ENCODE measurements at regions not wholly inside any gene's neighbourhood (a gene's known extent, or its start where the extent isn't known, plus 50 kb on each side); places are given as distances from the start of the nearest gene placed in this dataset.
A peak's percentile ranks its signal among the peaks of the same experiment; 100 is the strongest.

DNA sequence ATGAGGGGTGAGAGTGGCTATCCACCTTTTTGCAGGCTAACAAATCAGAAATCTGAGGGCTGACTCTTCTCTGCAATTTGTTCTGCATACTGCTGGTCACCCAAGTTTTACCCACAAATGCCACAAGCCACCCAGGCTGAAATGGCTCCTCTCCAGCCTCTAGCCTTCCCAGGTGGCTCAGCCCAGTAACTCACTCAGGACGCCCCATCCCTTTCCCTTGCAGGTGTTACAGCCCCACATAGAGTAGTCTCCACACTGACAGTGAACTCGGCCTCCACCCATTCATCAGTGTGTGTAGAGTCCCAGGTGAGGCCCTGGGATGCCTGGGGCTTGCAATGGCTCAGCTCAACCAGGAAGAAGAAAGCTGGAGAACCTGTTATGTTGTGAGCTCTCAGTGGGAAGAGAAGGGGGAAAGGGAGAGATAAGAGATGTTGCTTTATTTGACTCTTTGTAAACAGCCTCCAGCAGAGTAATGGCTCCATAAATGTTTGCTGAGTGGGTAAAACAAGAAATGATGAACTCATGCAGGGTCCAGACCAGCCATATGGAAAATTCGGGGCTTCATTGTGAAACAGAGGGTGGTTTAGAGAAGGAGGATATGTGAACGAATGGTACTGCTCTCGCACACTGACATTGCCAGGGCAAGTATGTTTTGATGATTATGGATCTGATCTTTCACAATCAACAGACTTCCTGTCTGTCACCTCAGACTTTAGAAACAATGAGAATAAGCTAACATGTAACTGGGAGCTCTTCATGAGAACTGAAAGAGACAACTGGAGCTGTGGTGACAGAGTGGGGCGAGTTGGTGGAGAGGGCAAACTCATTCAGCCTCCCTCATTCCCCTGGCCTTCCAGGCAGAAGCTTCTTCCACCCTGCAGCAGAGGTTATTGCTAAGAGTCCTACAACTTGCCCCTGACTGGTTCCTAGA lies 74.2 kb upstream of the RFC3 start:
- ATAC-seq (peak; percentile 77), FAIRE-seq (peak; percentile 85), DNase-seq (ENCODE audit: low read depth, low spot score) (peak; percentile 80)
- H3K27me3 ChIP-seq (replicated peaks in 1 of 2; ENCODE audit: control insufficient read depth in 2 of 2, insufficient read depth in 2 of 2, low read length in 1 of 2): no peaks in the 10 kb centered on the region
- peak overlapping the region; percentile 86 for H3K27ac ChIP-seq (ENCODE audit: control insufficient read depth, insufficient read depth)
- H3K36me3 ChIP-seq (ENCODE audit: control insufficient read depth in 2 of 2, insufficient read depth in 2 of 2, low read length in 1 of 2): no peaks in the 10 kb centered on the region
- H3K9me3 ChIP-seq (replicated peaks; ENCODE audit: control insufficient read depth, insufficient read depth, low read length): peaks cover 5% of the 10 kb centered on the region; the same call in 2 of the 3 replicates
- WGBS (ENCODE audit: insufficient coverage, insufficient replicate concordance, low lambda C conversion rate, missing lambda C conversion rate): 0% methylated on average over 6 of the region's 6 CpGs
- H3K4me2 ChIP-seq (ENCODE audit: control insufficient read depth, insufficient read depth): peak overlapping the region; percentile 61
- SMC1A ChIA-PET (ENCODE audit: uncharacterized antibody, unreplicated experiment): interaction anchor here (0.5 to 4.8 kb wide), 13 partner anchors 8 to 547 kb away, joined by 3 to 69 read pairs (median 5); no protein-coding TSS in a partner anchor
- intact Hi-C loops (cut with micrococcal nuclease; ENCODE audit: unreplicated experiment): loop anchor here (1.0 to 5.0 kb wide), 2 partner anchors 15 to 74 kb away; partner anchors contain the start of gene RFC3
- no peaks in the 10 kb centered on the region for H3K79me2 ChIP-seq (ENCODE audit: control insufficient read depth, insufficient read depth, low read length)
- peaks cover 35% of the 10 kb centered on the region for H3K4me1 ChIP-seq (ENCODE audit: control insufficient read depth, insufficient read depth, low read length)
- no TSS peak for BruUV-seq (replicated peaks)
- peak overlapping the region; percentile 53 for H2AFZ ChIP-seq (ENCODE audit: control insufficient read depth, low read depth, low read length)
- CTCF ChIA-PET: interaction anchor here (0.7 to 2.3 kb wide), 7 partner anchors 8 to 57 kb away, joined by 3 to 15 read pairs (median 4); no protein-coding TSS in a partner anchor
- H3K9ac ChIP-seq (ENCODE audit: control insufficient read depth, insufficient read depth, low read length): peak overlapping the region; percentile 63
- peak overlapping the region; percentile 21; the same call in 1 of the 2 replicates for H3K4me3 ChIP-seq
- H4K20me1 ChIP-seq (ENCODE audit: control insufficient read depth, insufficient read depth): no peaks in the 10 kb centered on the region
- RAD21 ChIA-PET (ENCODE audit: unreplicated experiment): interaction anchor here (0.6 to 3.0 kb wide), 7 partner anchors 9 to 201 kb away, joined by 3 to 41 read pairs (median 4); no protein-coding TSS in a partner anchor
- POLR2A ChIA-PET: interaction anchor here (0.6 to 3.0 kb wide), 2 partner anchors 13 to 14 kb away, joined by 3 to 18 read pairs; no protein-coding TSS in a partner anchor
- in situ Hi-C loops (cut with MboI): no loop called here
- TF ChIP-seq, protein P1, sequence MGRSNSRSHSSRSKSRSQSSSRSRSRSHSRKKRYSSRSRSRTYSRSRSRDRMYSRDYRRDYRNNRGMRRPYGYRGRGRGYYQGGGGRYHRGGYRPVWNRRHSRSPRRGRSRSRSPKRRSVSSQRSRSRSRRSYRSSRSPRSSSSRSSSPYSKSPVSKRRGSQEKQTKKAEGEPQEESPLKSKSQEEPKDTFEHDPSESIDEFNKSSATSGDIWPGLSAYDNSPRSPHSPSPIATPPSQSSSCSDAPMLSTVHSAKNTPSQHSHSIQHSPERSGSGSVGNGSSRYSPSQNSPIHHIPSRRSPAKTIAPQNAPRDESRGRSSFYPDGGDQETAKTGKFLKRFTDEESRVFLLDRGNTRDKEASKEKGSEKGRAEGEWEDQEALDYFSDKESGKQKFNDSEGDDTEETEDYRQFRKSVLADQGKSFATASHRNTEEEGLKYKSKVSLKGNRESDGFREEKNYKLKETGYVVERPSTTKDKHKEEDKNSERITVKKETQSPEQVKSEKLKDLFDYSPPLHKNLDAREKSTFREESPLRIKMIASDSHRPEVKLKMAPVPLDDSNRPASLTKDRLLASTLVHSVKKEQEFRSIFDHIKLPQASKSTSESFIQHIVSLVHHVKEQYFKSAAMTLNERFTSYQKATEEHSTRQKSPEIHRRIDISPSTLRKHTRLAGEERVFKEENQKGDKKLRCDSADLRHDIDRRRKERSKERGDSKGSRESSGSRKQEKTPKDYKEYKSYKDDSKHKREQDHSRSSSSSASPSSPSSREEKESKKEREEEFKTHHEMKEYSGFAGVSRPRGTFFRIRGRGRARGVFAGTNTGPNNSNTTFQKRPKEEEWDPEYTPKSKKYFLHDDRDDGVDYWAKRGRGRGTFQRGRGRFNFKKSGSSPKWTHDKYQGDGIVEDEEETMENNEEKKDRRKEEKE (IDR thresholded peaks at IDR 0.05): no peak
- TF ChIP-seq EP300 (IDR thresholded peaks at IDR 0.05; ENCODE audit: borderline replicate concordance in 1 of 2, control insufficient read depth in 1 of 2, low read depth in 2 of 2, low read length in 2 of 2) (peak in 1 of 2 experiments; percentile 15; a peak in 1 of 4 replicates), IKZF2 (IDR thresholded peaks at IDR 0.05) (peak; percentile 46 to 58; a peak in 3 of 4 replicates), BMI1 (IDR thresholded peaks at IDR 0.05; ENCODE audit: borderline replicate concordance) (no peak), RUNX3 (IDR thresholded peaks at IDR 0.05; ENCODE audit: low read length) (peak; percentile 63), BRCA1 (IDR thresholded peaks at IDR 0.05; ENCODE audit: low read depth, low read length) (no peak), MTA2 (IDR thresholded peaks at IDR 0.05; ENCODE audit: low read depth) (no peak; the same call in 1 of the 2 replicates), GATAD2B (conservative IDR thresholded peaks at IDR 0.05; ENCODE audit: low read depth) (no peak), ZNF384 (IDR thresholded peaks at IDR 0.05; ENCODE audit: borderline replicate concordance, low read depth, low read length) (no peak), ATF7 (IDR thresholded peaks at IDR 0.05; ENCODE audit: low read depth) (peak; percentile 20; the same call in 1 of the 2 replicates)
- TF ChIP-seq, protein P2, sequence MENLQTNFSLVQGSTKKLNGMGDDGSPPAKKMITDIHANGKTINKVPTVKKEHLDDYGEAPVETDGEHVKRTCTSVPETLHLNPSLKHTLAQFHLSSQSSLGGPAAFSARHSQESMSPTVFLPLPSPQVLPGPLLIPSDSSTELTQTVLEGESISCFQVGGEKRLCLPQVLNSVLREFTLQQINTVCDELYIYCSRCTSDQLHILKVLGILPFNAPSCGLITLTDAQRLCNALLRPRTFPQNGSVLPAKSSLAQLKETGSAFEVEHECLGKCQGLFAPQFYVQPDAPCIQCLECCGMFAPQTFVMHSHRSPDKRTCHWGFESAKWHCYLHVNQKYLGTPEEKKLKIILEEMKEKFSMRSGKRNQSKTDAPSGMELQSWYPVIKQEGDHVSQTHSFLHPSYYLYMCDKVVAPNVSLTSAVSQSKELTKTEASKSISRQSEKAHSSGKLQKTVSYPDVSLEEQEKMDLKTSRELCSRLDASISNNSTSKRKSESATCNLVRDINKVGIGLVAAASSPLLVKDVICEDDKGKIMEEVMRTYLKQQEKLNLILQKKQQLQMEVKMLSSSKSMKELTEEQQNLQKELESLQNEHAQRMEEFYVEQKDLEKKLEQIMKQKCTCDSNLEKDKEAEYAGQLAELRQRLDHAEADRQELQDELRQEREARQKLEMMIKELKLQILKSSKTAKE (IDR thresholded peaks at IDR 0.05; ENCODE audit: low read depth, poor library complexity, severe bottlenecking): peak; percentile 93
- TF ChIP-seq, protein P3, sequence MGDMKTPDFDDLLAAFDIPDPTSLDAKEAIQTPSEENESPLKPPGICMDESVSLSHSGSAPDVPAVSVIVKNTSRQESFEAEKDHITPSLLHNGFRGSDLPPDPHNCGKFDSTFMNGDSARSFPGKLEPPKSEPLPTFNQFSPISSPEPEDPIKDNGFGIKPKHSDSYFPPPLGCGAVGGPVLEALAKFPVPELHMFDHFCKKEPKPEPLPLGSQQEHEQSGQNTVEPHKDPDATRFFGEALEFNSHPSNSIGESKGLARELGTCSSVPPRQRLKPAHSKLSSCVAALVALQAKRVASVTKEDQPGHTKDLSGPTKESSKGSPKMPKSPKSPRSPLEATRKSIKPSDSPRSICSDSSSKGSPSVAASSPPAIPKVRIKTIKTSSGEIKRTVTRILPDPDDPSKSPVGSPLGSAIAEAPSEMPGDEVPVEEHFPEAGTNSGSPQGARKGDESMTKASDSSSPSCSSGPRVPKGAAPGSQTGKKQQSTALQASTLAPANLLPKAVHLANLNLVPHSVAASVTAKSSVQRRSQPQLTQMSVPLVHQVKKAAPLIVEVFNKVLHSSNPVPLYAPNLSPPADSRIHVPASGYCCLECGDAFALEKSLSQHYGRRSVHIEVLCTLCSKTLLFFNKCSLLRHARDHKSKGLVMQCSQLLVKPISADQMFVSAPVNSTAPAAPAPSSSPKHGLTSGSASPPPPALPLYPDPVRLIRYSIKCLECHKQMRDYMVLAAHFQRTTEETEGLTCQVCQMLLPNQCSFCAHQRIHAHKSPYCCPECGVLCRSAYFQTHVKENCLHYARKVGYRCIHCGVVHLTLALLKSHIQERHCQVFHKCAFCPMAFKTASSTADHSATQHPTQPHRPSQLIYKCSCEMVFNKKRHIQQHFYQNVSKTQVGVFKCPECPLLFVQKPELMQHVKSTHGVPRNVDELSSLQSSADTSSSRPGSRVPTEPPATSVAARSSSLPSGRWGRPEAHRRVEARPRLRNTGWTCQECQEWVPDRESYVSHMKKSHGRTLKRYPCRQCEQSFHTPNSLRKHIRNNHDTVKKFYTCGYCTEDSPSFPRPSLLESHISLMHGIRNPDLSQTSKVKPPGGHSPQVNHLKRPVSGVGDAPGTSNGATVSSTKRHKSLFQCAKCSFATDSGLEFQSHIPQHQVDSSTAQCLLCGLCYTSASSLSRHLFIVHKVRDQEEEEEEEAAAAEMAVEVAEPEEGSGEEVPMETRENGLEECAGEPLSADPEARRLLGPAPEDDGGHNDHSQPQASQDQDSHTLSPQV (IDR thresholded peaks at IDR 0.05): no peak

All from GM12878 (cell line).